Tibial nerve (tissue), 4 donors: ENCODE measurements at regions not wholly inside any gene's neighbourhood (a gene's known extent, or its start where the extent isn't known, plus 50 kb on each side); places are given as distances from the start of the nearest gene placed in this dataset.

ENCODE experiments used
- CTCF ChIP-seq, 5 experiments: fragments of 200-600 bp in 3 of 5; fragments of 450-650 bp in 2 of 5; sonication (generic) in 3 of 5; IDR thresholded peaks; one replicate each; pipeline ENCODE4 v1.5.1; 2016 to 2019; ENCODE audit warnings: antibody characterized with exemption in 5 of 5, mild to moderate bottlenecking in 3 of 5, moderate library complexity in 2 of 5
- EP300 ChIP-seq, 2 donors: sonication (generic); formaldehyde crosslinking; IDR thresholded peaks; one replicate each; pipeline ENCODE4 v1.6.1; 2017; ENCODE audit warnings: antibody characterized with exemption in 2 of 2, mild to moderate bottlenecking in 1 of 2
- POLR2A ChIP-seq, 2 donors: fragments of 450-650 bp; IDR thresholded peaks; one replicate each; pipeline ENCODE4 v1.6.1; 2017; ENCODE audit warnings: antibody characterized with exemption in 2 of 2, mild to moderate bottlenecking in 2 of 2, moderate library complexity in 2 of 2

GRCh38 chr15:96222981-96223380, 107.5 kb upstream of the NR2F2 start:
- TF ChIP-seq CTCF (IDR thresholded peaks at IDR 0.05) (no peak), POLR2A (IDR thresholded peaks at IDR 0.05) (no peak), EP300 (IDR thresholded peaks at IDR 0.05) (no peak)
